GM21528 (cell line): ENCODE measurements at regions not wholly inside any gene's neighbourhood (a gene's known extent, or its start where the extent isn't known, plus 50 kb on each side); places are given as distances from the start of the nearest gene placed in this dataset.
"Not testable (repeated sequence)": the region's sequence is repeated elsewhere in the genome, so short reads cannot be mapped to it uniquely, and the experiment has no call there.

ENCODE experiments used
- ATAC-seq: cut with Tn5 transposase; IDR thresholded peaks from one replicate; pipeline ENCODE4 v1.9.1; 2021; ENCODE audit warnings: mild to moderate bottlenecking, moderate library complexity; ENCODE audit not compliant: unreplicated experiment, low FRiP score

DNA sequence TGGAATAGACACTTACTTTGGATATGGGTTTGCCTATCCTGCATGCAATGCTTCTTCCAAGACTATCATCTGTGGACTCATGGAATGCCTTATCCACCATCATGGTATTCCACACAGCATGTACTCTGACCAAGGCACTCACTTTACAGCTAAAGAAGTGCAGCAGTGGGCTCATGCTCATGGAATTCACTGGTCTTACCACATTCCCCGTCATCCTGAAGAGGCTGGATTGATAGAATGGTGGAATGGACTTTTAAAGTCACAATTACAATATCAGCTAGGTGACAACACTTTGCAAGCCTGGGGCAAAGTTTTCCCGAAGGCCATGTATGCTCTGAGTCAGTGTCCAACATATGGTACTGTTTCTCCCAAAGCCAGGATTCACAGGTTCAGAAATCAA is 199.1 kb downstream of the GJA1 start:
- ATAC-seq, result not testable (repeated sequence)

DNA sequence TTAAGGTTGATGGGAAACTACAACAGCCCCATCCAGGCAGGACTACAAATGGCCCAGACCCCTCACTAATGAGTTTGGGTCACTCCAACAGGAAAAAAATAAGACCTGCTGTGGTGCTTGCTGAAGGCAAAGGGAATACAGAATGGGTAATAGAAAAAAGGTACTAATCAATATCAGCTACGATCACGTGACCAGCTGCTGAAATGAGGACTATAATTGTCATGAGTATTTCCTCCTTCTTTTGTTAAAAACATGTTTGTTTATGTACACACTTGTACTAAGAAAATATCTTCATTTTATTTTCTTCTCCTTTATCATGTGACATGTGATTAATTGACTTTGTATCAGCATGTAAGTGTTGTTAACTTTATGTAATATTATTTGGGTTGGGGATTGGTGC is 199.9 kb downstream of the GJA1 start:
- no peak for ATAC-seq

DNA sequence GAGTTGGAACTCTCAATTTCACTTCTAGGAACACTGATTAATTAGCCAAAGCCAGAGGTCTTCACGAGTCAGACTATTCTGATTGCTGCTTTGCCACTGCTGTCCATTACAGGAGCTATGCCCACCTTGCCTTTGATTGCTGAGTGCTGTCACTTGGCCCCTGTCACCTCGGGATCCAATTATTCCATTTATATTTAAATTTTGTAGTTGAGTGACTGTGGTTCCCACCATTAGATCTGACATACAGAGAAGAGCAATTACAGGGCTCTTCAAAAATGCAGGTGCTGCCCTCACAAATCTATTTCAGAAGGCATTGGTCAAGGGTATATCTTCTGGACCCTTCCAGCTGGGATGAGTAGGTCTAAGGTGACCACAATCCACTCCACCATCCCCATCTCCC is 200.8 kb downstream of the GJA1 start:
- not testable (repeated sequence) for ATAC-seq

DNA sequence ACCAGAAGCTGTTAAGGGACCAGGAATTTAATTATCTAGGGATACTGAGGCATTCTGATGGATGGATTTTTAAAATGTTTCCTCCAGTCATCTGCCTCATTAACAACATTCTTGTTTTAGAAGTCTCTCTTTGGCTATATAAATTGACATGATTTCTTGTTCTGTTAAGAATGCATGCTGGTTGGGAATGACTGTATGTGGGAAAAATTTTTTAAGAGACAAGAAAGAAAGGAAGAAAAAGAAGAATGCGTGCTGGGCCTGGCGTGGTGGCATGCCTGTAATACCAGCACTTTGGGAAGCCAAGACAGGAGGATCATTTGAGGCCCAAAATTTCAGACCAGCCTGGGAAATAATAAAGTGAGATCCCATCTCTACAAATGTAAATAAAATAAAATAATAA is 203.6 kb downstream of the GJA1 start:
- no peak for ATAC-seq

DNA sequence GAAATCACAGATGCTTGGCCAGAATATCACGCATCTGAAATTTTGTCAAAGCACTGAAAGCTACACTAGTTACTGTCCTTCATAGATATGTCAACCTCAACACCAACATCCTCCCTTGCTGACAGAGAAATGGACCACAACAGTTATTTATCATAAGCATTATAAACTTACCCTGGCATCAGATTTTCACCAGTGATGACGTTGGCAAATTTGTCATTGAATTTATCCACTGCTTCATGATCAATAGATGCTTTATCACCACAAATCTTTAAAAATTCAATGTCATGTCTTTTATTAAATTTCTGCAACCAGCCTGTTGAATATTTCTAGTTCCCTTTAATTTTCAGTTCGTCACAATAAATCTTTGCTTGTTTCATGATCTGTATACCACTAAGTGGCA is 205.7 kb downstream of the GJA1 start:
- ATAC-seq, result no peak

DNA sequence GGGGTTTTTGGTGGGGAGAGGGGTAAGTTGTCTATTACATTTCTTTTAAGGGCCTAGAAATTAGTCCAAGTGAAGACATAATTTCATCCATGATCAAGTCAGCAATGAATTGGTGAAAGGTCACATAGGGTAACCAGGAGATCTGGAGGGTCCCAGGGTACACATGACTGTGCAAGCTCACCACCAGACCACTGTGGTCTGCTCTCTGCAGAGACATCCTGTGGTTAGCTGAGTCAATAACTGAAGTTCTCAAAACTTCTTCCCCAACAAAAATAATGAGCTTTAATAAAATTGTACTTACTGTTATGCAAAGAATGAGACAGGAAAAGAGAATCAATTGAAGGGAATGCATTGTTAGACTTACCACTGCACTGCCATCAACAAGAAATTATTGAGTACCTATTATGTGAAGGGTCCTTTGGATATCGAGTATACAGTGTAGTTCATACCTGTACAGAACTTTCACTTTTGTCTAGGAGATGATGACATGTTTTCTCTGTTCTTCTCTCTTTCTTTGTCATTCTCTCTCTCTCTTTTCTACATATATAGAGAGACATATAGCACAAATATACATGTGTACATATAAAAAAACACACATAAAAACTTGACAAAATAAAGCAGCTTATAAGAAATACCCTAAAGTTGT is 209.8 kb downstream of the GJA1 start:
- no peak for ATAC-seq

DNA sequence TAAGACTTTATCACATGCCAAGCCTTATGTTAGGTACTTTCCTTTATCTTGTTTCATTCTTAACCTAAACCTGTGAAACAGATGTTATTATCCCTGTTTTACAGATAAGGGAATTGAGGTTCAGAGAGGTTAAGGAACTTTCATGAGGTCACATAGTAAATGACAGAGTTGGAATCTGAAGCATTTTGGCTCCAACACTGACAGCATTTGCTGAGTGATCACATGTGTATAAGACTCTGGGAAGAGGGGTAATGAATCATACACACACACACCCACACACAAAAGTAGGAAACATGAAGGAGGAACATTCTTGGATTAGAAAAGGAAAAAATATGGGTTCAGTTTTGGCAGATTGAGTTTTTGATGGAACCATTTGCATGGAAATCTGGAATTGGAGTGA is 212.5 kb downstream of the GJA1 start:
- ATAC-seq, result no peak

DNA sequence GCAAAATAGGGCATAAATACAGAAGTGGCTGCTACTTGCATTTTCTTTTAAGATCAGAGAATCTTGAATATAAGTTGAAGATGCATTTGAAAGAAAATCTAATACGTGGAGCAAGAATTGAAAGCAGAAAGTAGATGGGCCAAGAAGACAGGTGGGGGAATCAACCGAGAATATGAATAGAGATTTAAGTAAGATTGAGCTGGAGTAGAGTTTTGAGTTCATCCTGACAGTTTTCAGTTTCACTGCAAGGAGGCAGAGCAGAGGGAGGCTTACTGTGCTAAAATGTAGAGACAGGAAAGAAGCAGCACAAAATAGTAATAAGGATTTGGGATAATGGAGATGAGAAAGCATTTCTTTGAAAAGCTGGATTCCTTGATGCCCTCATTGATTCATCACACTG is 214.5 kb downstream of the GJA1 start:
- no peak for ATAC-seq

DNA sequence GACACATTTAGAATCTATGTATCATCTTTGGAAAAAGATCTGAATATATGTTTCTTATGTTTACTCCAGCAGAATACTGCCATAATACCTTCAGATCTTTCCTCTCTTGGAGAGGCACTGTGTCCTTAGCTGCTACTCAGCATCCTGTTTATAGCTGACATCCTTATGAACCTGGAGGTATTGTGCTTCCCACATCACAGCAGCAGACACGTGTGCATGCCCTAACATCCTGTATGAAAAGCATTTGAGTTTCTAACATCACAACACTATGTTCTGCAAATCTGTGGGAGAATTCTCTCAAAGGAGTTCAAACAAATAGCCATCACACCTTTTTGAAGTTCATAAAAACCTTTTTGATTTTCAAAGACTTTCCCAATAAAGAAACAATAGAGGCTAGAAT is 216.0 kb downstream of the GJA1 start:
- no peak for ATAC-seq

DNA sequence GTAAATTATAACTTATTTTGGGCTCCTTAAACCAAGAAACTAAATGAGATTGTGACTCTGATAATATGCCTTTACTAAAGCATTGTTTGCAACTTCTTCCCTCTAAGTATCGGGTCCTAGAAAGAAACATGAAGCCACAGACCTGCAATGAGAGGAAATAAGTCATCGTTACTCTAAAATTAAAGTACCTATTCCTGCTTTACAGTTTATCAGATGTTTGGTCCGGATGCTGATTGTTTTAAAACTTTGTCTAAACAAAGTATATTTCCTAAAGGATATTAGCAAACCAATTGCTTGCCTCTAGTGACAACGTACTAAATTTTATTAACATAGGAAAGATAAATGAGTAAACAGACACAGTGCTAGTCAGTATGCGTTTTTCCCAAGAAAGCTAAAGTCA is 216.8 kb downstream of the GJA1 start:
- ATAC-seq, result no peak

DNA sequence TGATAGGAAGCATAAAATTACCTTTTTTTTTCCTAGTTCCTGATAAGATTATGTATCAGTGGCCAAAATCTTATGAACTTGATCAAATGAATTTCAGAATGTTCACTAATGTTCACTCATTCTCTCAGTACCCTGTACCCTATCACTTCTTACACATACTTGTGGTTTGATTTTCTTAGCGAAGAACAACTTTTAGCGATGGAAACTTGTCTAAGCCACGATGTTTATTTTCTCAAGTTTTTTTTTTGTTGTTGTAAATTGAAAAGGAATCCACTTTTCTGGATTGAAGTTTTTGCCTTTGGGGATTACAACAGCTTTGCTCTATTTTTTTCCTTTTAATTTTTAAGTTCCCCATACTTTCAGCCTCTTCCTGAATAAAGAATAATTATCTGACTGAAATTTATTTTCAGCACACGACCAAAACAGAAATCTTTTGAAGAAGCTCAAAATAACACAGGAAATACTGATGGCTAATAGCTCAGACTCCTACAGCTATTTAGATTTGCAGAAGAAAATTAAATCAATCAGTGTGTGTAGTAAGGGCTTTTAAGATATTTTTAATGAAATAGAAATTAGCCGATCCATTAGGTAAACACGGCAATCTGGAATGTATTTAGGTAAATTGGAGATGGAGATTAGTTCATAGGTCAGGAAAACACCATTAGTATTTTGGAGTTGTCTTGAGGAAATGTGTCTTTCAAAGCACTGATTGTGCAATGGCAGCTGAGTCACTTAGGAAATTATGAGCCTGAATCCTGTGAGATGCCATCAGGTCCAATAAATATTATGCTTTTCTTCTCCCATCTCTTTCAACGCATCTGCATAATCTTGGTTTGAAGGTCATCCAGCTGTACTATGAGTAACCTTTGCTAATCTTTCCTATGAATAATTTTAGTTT is 217.5 kb downstream of the GJA1 start:
- no peak for ATAC-seq

DNA sequence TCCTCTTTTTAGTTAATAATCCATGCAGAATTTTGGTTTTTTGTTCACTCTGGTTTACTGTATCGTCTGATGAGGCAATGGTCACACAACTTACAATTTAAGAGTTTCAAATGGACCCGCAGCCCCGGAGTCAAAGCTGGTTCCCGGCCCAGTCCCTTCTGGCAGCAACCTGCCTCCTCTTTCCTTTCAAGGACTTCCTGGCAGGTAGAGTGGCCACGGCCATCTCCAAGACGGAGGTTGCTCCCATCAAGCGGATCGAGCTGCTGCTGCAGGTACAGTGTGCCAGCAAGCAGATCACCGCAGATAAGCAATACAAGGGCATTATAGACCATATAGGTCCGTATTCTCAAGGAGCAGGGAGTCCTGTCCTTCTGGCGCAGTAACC is 218.2 kb downstream of the GJA1 start:
- ATAC-seq, result no peak

DNA sequence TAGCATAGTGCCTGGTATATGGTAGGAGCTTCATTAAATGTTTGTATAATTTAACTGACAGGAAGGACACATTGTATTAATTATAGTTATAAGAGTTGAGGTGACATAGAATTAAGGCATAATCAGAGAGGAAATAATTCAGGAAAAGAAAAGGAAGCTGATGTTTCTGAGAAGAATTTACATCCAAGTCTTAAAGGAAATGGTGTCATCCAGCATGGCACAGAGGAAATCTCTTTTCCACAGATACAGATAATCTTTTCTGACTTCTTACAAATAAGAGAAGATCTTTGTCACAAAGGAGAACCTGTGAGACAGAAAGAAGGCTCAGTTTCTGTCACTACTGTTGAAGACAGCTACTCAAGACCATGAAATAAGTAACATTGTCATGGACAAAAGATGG is 222.5 kb downstream of the GJA1 start:
- no peak for ATAC-seq

DNA sequence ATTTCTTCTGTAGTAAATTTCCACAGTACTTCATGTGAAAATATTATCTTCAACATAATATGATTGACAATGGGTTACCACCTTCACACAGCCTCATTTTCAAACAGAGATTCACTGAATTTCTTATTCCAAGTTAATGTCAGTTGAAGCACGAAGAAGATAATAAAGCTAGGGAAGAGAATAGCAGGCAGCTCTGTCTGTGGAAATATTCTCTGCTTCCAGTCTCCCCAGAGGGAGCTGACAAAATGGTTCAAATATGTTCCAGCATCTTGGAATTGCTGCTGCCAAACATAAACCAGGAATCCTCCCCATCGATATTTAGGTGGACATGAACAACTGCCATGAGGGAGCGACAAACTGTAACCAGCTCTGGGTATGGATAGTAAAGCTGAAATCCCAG is 224.8 kb downstream of the GJA1 start:
- ATAC-seq, result no peak

DNA sequence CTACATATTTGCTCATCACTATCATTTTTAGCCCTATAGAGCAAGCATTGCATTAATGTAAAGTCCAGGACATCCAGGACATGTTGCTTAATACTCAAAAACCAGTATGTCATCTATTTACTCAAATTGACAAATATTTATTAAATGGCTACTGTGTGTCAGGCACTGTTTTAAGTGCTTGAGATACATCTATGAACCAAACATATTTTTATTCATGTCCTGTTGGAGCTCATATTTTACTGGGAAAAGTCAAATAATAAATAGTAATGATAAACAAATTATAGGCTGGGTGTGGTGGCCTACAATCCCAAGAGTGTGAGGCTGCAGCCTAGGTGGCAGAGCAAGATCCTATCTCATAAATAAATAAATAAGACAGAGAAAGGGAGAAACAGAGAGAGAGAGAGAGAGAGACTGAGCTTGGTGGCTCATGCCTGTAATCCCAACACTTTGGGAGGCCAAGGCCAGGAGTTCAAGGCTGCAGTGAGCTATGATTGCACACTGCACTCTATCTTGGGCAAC is 227.9 kb downstream of the GJA1 start:
- ATAC-seq, result no peak

DNA sequence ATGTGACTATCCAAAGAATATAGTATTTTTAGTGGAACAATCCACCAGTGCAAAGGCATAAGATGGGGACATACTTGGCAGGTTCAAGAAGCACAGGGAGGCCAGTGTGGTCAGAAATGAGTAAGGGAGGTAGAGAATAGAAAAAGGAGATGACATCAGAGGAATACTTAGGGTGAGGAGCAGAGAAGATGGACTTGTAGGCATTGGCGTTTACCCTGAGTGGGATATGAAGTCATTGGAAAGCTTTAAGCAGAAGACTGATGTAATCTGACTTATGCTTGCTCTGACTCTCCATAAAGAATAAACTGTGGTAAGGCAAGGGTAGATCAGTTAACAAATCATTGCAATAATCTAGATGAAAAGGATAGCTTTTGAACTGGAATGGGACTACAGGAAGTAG is 228.7 kb downstream of the GJA1 start:
- no peak for ATAC-seq

DNA sequence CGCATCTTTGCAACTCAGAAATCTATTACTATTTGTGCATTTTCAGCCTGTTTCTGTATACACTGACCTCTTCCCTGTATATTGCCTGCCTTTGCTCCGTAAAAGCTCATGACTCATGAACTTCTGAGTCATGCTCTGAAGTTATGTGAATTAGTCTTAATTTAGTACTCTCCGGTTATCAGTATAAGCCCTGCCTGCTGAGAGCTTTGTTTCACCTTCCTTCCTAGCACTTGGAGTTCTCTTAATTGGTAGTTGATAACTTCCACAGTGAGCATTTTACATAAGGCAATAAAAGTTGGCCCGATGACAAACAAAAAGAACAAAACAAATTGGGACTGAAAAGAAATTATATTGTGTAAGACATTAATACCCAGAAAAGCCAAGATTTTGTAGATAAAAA is 231.4 kb downstream of the GJA1 start:
- no peak for ATAC-seq

DNA sequence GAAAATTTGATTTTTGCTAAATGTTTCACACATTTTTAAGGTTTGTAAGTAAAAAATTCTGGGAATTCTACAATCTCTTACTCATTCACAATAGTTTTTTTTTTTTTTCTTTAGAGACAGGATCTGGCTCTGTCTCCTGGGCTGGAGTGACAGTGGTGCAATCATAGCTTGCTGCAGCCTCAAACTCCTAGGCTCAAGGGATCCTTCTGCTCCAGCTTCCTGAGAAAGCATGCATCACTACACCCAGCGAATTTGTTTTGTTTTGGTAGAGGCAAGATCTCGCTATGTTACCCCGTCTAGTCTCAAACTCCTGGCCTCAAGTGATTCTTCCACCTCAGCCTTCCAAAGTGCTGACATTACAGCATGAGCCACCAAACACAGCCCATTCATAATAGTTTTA is 232.8 kb downstream of the GJA1 start:
- ATAC-seq, result no peak

DNA sequence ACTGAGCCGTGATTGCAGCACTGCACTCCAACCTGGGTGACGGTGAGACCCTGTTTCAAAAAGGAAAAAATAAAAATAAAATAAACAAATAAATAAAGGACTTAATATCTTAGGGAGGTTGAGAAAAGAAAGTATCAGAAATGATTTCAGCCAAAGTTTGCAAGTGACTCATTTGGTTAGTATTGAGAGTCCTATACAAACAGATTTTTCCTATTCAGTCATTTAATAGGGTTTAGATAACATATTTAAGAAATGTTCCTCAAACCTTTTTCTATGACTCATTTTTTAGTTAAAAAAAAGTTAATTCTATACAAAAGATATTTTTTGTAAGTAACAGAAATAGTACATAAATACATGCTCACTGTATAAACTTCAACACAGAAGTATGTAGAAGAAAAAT is 235.1 kb downstream of the GJA1 start:
- no peak for ATAC-seq

DNA sequence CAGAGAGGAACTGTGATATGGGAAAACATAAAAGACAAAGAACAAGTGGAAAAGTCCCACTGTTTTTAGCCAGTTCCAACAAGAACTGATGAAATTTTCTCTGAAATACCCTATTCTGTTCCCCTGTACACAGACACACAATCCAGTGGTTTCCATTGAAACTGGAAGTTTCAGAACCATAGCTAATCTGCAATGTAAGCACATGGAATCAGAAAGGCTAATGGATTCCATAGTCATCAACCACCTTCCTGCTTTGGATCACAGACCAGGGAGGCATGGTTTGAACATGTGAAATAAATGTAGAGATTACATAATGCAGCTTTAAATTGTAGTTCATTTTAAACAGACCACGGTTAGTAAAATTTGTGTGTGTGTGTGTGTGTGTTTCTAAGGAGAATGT is 242.1 kb downstream of the GJA1 start:
- no peak for ATAC-seq

DNA sequence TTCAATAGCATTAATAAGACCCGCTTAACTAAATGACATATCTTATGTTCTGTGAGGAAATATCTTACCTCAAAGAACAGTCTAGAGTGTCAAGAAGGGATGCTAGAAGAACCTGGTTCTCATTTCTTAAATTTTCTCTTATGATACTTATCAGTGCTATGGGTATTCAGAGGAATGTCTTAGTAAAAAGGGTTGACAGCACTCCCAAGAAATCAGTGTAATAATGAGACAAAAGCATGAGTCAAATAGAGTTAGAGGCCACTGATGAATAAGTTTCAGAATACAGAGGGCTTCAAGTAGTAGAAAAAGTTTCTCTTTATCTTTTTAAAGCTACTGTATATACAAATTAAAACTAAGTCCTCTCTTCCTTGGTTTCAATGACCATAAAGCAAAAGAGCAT is 242.8 kb downstream of the GJA1 start:
- ATAC-seq, result no peak

DNA sequence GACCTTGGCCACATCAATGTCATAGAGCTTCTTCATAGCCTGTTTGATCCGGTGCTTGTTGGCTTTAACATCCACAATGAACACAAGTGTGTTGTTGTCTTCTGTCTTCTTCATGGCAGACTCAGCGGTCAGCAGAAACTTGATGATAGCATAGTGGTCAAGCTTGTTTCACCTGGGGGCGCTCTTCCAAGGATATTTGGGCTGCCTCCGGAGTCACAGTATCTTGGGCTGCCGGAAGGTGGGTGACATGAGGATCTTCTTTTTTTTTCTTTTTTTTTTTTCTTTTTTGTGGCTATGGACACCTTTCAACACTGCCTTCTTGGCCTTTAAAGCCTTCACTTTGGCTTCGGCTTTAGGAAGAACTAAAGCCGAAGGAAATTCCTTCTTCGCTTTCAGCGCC is 244.6 kb downstream of the GJA1 start:
- ATAC-seq, result no peak
